ENCODE measurements at regions not wholly inside any gene's neighbourhood (a gene's known extent, or its start where the extent isn't known, plus 50 kb on each side); places are given as distances from the start of the nearest gene placed in this dataset.
"Not testable (repeated sequence)": the region's sequence is repeated elsewhere in the genome, so short reads cannot be mapped to it uniquely, and the experiment has no call there.

DNA sequence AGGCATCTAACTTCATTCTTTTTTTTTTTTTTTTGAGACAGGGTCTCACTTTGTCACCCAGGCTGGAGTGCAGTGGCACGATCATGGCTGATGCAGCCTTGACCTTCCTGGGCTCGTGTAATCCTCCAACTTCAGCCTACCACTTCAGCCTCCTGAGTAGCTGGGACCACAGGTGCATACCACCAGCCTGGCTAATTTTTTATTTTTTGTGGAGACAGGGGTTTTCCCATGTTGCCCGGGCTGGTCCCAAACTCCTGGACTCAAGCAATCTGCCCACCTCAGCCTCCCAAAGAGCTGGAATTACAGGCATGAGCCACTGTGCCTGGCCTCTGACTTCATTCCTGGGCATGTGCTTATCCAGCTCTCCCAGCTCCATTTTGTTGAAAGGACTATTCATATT lies 311.9 kb downstream of the RPS24 start:
- not testable (repeated sequence) for TF ChIP-seq ARNT (IDR thresholded peaks at IDR 0.05); HDGF (IDR thresholded peaks at IDR 0.05; ENCODE audit: borderline replicate concordance); FOXM1 (IDR thresholded peaks at IDR 0.05; ENCODE audit: borderline replicate concordance); ELF4 (IDR thresholded peaks at IDR 0.05); FOXA1 (IDR thresholded peaks at IDR 0.05); PKNOX1 (IDR thresholded peaks at IDR 0.05)

Data from HEK293T (cell line).